ENCODE measurements at regions not wholly inside any gene's neighbourhood (a gene's known extent, or its start where the extent isn't known, plus 50 kb on each side); places are given as distances from the start of the nearest gene placed in this dataset.

GRCh38 chr4:144288011-144288903 is 147.7 kb upstream of the GYPA start:
- Histone ChIP-seq H3K36me3 (no peaks in the 10 kb centered on the region), H3K27ac (no peak overlapping the region), H3K4me3 (no peak overlapping the region), H3K27me3 (no peaks in the 10 kb centered on the region), H3K4me1 (no peaks in the 10 kb centered on the region), H3K9me3 (no peaks in the 10 kb centered on the region)
- DNase-seq = no peak
- TF ChIP-seq EP300 (IDR thresholded peaks at IDR 0.05) = no peak
- 76 to 85% (median 84%) methylated on average over 6 of the region's 6 CpGs for WGBS, 5 donors
- intact Hi-C loops (cut with DNase I; ENCODE audit: low total_unique reads) = no loop called here

- H3K27ac ChIP-seq = no peak overlapping the region
- no peaks in the 10 kb centered on the region for H3K4me1 ChIP-seq
- TF ChIP-seq POLR2AphosphoS5 (IDR thresholded peaks at IDR 0.05) (no peak), POLR2A (IDR thresholded peaks at IDR 0.05) (no peak), EP300 (IDR thresholded peaks at IDR 0.05) (no peak), CTCF (IDR thresholded peaks at IDR 0.05) (no peak)
- H3K27me3 ChIP-seq = no peaks in the 10 kb centered on the region
- DNase-seq = no peak
- WGBS, 5 donors = 68 to 83% (median 81%) methylated on average over 1 of the region's 1 CpG
- no peak overlapping the region for H3K4me3 ChIP-seq
- intact Hi-C loops (cut with DNase I; ENCODE audit: low total_unique reads) = no loop called here
- no peaks in the 10 kb centered on the region for H3K36me3 ChIP-seq
- no peaks in the 10 kb centered on the region for H3K9me3 ChIP-seq
Observed at GRCh38 chr4:144289667-144290428, 149.3 kb upstream of the GYPA start.

GRCh38 chr4:144291164-144291563 is 150.6 kb upstream of the GYPA start:
- H3K27ac ChIP-seq = no peak overlapping the region
- intact Hi-C loops (cut with DNase I; ENCODE audit: low total_unique reads) = no loop called here
- no peak for TF ChIP-seq EP300 (IDR thresholded peaks at IDR 0.05)
- no peak for TF ChIP-seq CTCF (IDR thresholded peaks at IDR 0.05)
- TF ChIP-seq POLR2AphosphoS5 (IDR thresholded peaks at IDR 0.05) = no peak
- whole genome bisulfite sequencing, 5 donors = 50 to 72% (median 67%) methylated on average over 4 of the region's 4 CpGs
- H3K36me3 ChIP-seq = no peaks in the 10 kb centered on the region
- no peaks in the 10 kb centered on the region for H3K9me3 ChIP-seq
- no peaks in the 10 kb centered on the region for H3K4me1 ChIP-seq
- no peak overlapping the region for H3K4me3 ChIP-seq
- no peaks in the 10 kb centered on the region for H3K27me3 ChIP-seq
- no peak for DNase-seq

GRCh38 chr4:144294211-144294610 is 153.7 kb upstream of the GYPA start:
- WGBS, 5 donors = 41 to 67% (median 50%) methylated on average over 1 of the region's 1 CpG
- TF ChIP-seq CTCF (IDR thresholded peaks at IDR 0.05) (no peak), POLR2AphosphoS5 (IDR thresholded peaks at IDR 0.05) (no peak), EP300 (IDR thresholded peaks at IDR 0.05) (no peak), POLR2A (IDR thresholded peaks at IDR 0.05) (no peak)
- intact Hi-C loops (cut with DNase I; ENCODE audit: low total_unique reads) = no loop called here
- Histone ChIP-seq H3K4me3 (no peak overlapping the region), H3K27me3 (no peaks in the 10 kb centered on the region), H3K4me1 (no peaks in the 10 kb centered on the region), H3K27ac (no peak overlapping the region), H3K9me3 (no peaks in the 10 kb centered on the region), H3K36me3 (no peaks in the 10 kb centered on the region)
- no peak for DNase-seq
